Hepatocyte (in vitro differentiated cells): ENCODE measurements at regions not wholly inside any gene's neighbourhood (a gene's known extent, or its start where the extent isn't known, plus 50 kb on each side); places are given as distances from the start of the nearest gene placed in this dataset.

Experiments used
- EZH2 ChIP-seq: fragments of 200-600 bp; sonication (generic); IDR thresholded peaks from 2 replicates; pipeline ENCODE4 v1.6.1; 2016; ENCODE audit warnings: antibody characterized with exemption, mild to moderate bottlenecking, borderline replicate concordance
- EZH2phosphoT487 ChIP-seq: fragments of 200-600 bp; sonication (generic); IDR thresholded peaks from one replicate; pipeline ENCODE4 v1.6.1; 2018; ENCODE audit warnings: antibody characterized with exemption, mild to moderate bottlenecking, low read depth, moderate library complexity; ENCODE audit not compliant: unreplicated experiment, severe bottlenecking
- TF ChIP-seq, protein P1 (sequence below): fragments of 200-600 bp; sonication (generic); IDR thresholded peaks from 2 replicates; pipeline ENCODE4 v1.5.1; 2016; ENCODE audit warnings: antibody characterized with exemption, mild to moderate bottlenecking; ENCODE audit not compliant: poor library complexity

DNA sequence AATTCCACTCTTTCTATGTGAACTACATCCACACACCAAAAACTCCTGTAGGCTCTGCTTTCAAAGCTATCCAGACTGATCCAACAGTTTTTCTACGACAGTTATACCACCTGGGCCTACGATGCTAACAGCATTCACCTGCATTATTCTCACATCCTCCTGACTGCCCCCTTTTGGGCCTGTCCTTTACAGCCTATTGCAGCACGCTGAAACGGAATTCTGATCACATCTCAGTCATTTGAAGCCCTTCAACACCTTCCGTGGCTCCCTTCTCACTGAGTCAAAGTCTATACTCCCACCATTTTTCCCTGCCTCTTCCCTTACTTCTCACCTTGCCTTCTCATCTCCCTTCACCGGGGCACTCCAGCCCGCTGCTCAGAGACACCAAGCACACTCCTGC, 791.3 kb upstream of the KIRREL3 start:
- TF ChIP-seq, protein P1, sequence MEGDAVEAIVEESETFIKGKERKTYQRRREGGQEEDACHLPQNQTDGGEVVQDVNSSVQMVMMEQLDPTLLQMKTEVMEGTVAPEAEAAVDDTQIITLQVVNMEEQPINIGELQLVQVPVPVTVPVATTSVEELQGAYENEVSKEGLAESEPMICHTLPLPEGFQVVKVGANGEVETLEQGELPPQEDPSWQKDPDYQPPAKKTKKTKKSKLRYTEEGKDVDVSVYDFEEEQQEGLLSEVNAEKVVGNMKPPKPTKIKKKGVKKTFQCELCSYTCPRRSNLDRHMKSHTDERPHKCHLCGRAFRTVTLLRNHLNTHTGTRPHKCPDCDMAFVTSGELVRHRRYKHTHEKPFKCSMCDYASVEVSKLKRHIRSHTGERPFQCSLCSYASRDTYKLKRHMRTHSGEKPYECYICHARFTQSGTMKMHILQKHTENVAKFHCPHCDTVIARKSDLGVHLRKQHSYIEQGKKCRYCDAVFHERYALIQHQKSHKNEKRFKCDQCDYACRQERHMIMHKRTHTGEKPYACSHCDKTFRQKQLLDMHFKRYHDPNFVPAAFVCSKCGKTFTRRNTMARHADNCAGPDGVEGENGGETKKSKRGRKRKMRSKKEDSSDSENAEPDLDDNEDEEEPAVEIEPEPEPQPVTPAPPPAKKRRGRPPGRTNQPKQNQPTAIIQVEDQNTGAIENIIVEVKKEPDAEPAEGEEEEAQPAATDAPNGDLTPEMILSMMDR = no peak
- TF ChIP-seq EZH2phosphoT487 = no peak
- no peak for TF ChIP-seq EZH2
